Upper lobe of left lung (tissue), 6 donors: ENCODE measurements at regions not wholly inside any gene's neighbourhood (a gene's known extent, or its start where the extent isn't known, plus 50 kb on each side); places are given as distances from the start of the nearest gene placed in this dataset.
A peak's percentile ranks its signal among the peaks of the same experiment; 100 is the strongest.

ENCODE experiments used
- ATAC-seq, 2 donors: fragments of 200-7000 bp; cut with Tn5 transposase; one replicate each; pipeline ENCODE4 v1.9.1; 2022; ENCODE audit warnings: mild to moderate bottlenecking in 2 of 2, moderate library complexity in 2 of 2; ENCODE audit not compliant: low FRiP score in 2 of 2
- DNase-seq, 2 donors: peaks; one replicate each; pipeline ENCODE4 v3.0.0-alpha.2; 2019 to 2020
- H3K27ac ChIP-seq, 4 donors: fragments of 200-600 bp; sonication (generic); one replicate each; pipeline ENCODE4 v1.5.1; 2016 to 2019
- H3K27me3 ChIP-seq, 4 donors: fragments of 200-600 bp; sonication (generic); one replicate each; pipeline ENCODE4 v1.5.1; 2017 to 2019
- H3K36me3 ChIP-seq, 4 donors: fragments of 200-600 bp; sonication (generic); one replicate each; pipeline ENCODE4 v1.5.1; 2016 to 2019
- H3K4me1 ChIP-seq, 4 donors: fragments of 200-600 bp; sonication (generic); one replicate each; pipeline ENCODE4 v1.5.1; 2018 to 2019
- H3K4me3 ChIP-seq, 4 donors: fragments of 200-600 bp; sonication (generic); one replicate each; pipeline ENCODE4 v1.5.1; 2017 to 2019; ENCODE audit warnings: mild to moderate bottlenecking in 2 of 4, moderate library complexity in 1 of 4
- H3K9me3 ChIP-seq, 4 donors: fragments of 200-600 bp; sonication (generic); one replicate each; pipeline ENCODE4 v1.5.1; 2018 to 2019
- CTCF ChIP-seq, 6 experiments: fragments of 450-650 bp in 4 of 6; fragments of 200-600 bp in 2 of 6; sonication (generic) in 2 of 6; IDR thresholded peaks; one replicate each; pipeline ENCODE4 v1.5.1; 2016 to 2019; ENCODE audit warnings: antibody characterized with exemption in 6 of 6
- EP300 ChIP-seq, 4 donors: sonication (generic); formaldehyde crosslinking; IDR thresholded peaks; one replicate each; pipeline ENCODE4 v1.5.1; 2017; ENCODE audit warnings: antibody characterized with exemption in 4 of 4, control low read depth in 2 of 4
- POLR2A ChIP-seq, 4 donors: fragments of 450-650 bp; IDR thresholded peaks; one replicate each; pipeline ENCODE4 v1.5.1; 2016 to 2017; ENCODE audit warnings: antibody characterized with exemption in 4 of 4, mild to moderate bottlenecking in 2 of 4
- POLR2AphosphoS5 ChIP-seq, 2 donors: sonication (generic); formaldehyde crosslinking; IDR thresholded peaks; one replicate each; pipeline ENCODE4 v1.5.1; 2017; ENCODE audit warnings: antibody characterized with exemption in 2 of 2
- WGBS, 2 donors: methylation state at CpG; one replicate each; pipeline ENCODE4 v1.1.5; 2017 to 2018; 5-methylcytosine and 5-hydroxymethylcytosine counted together
- donor health status: DM: no; HTN: no; CAD: no; lungs with moderate emphysema.
- donor health status: DM: no; HTN: yes; CAD: no; lungs with severe emphysema.

GRCh38 chrY:12408236-12408635 is 292.8 kb upstream of the USP9Y start:
- Histone ChIP-seq H3K36me3 (no peaks in the 10 kb centered on the region), H3K27ac (no peak overlapping the region), H3K9me3 (no peaks in the 10 kb centered on the region), H3K27me3 (no peaks in the 10 kb centered on the region), H3K4me3 (no peak overlapping the region), H3K4me1 (no peaks in the 10 kb centered on the region)
- WGBS, 2 donors, result 100% methylated on average over 1 of the region's 3 CpGs; no CpG with 5 or more reads in 1 of the 2 donors
- TF ChIP-seq CTCF (IDR thresholded peaks at IDR 0.05) (no peak), POLR2AphosphoS5 (IDR thresholded peaks at IDR 0.05) (no peak), EP300 (IDR thresholded peaks at IDR 0.05) (no peak), POLR2A (IDR thresholded peaks at IDR 0.05) (no peak)
- DNase-seq, result no peak
- no peak for ATAC-seq

GRCh38 chrY:12410696-12411095 is 290.3 kb upstream of the USP9Y start:
- no peaks in the 10 kb centered on the region for H3K36me3 ChIP-seq
- no peak for TF ChIP-seq POLR2A (IDR thresholded peaks at IDR 0.05)
- TF ChIP-seq POLR2AphosphoS5 (IDR thresholded peaks at IDR 0.05), result no peak
- no peak for TF ChIP-seq EP300 (IDR thresholded peaks at IDR 0.05)
- TF ChIP-seq CTCF (IDR thresholded peaks at IDR 0.05), result no peak
- no peak for ATAC-seq
- H3K9me3 ChIP-seq, result no peaks in the 10 kb centered on the region
- H3K4me1 ChIP-seq, result no peaks in the 10 kb centered on the region
- 65% methylated on average over 3 of the region's 3 CpGs; no CpG with 5 or more reads in 1 of the 2 donors for WGBS, 2 donors
- H3K27me3 ChIP-seq, result no peaks in the 10 kb centered on the region
- no peak overlapping the region for H3K4me3 ChIP-seq
- no peak for DNase-seq
- H3K27ac ChIP-seq, result no peak overlapping the region

GRCh38 chrY:12421072-12421787 is 279.8 kb upstream of the USP9Y start:
- ATAC-seq (peak in 1 of 2 donors; percentile 88), DNase-seq (peak in 1 of 2 donors; percentile 89)
- Histone ChIP-seq H3K4me1 (no peaks in the 10 kb centered on the region), H3K9me3 (no peaks in the 10 kb centered on the region), H3K27me3 (no peaks in the 10 kb centered on the region), H3K27ac (no peak overlapping the region), H3K4me3 (peak overlapping the region in 2 of 4 donors; percentile 50 to 53), H3K36me3 (no peaks in the 10 kb centered on the region)
- 3% methylated on average over 15 of the region's 60 CpGs; no CpG with 5 or more reads in 1 of the 2 donors for WGBS, 2 donors
- no peak for TF ChIP-seq EP300 (IDR thresholded peaks at IDR 0.05)
- TF ChIP-seq CTCF (IDR thresholded peaks at IDR 0.05), result peak in 2 of 6 experiments; percentile 33 to 48
- TF ChIP-seq POLR2AphosphoS5 (IDR thresholded peaks at IDR 0.05), result no peak
- TF ChIP-seq POLR2A (IDR thresholded peaks at IDR 0.05), result peak in 1 of 4 donors; percentile 20

GRCh38 chrY:12421788-12422124 is 279.3 kb upstream of the USP9Y start:
- H3K27ac ChIP-seq, result no peak overlapping the region
- no peak for ATAC-seq
- no peak for DNase-seq
- H3K9me3 ChIP-seq, result no peaks in the 10 kb centered on the region
- no peak for TF ChIP-seq EP300 (IDR thresholded peaks at IDR 0.05)
- TF ChIP-seq POLR2A (IDR thresholded peaks at IDR 0.05), result no peak
- no peak for TF ChIP-seq POLR2AphosphoS5 (IDR thresholded peaks at IDR 0.05)
- no peak for TF ChIP-seq CTCF (IDR thresholded peaks at IDR 0.05)
- 34% methylated on average over 13 of the region's 18 CpGs; no CpG with 5 or more reads in 1 of the 2 donors for WGBS, 2 donors
- H3K4me1 ChIP-seq, result no peaks in the 10 kb centered on the region
- peak overlapping the region in 2 of 4 donors; percentile 50 to 53 for H3K4me3 ChIP-seq
- H3K27me3 ChIP-seq, result no peaks in the 10 kb centered on the region
- no peaks in the 10 kb centered on the region for H3K36me3 ChIP-seq

- DNase-seq (no peak), ATAC-seq (no peak)
- H3K36me3 ChIP-seq, result no peaks in the 10 kb centered on the region
- TF ChIP-seq POLR2A (IDR thresholded peaks at IDR 0.05), result no peak
- no peak for TF ChIP-seq CTCF (IDR thresholded peaks at IDR 0.05)
- no peak for TF ChIP-seq POLR2AphosphoS5 (IDR thresholded peaks at IDR 0.05)
- no peak for TF ChIP-seq EP300 (IDR thresholded peaks at IDR 0.05)
- no peaks in the 10 kb centered on the region for H3K9me3 ChIP-seq
- H3K27ac ChIP-seq, result no peak overlapping the region
- no peaks in the 10 kb centered on the region for H3K27me3 ChIP-seq
- 94% methylated on average over 5 of the region's 5 CpGs; no CpG with 5 or more reads in 1 of the 2 donors for WGBS, 2 donors
- no peaks in the 10 kb centered on the region for H3K4me1 ChIP-seq
- H3K4me3 ChIP-seq, result no peak overlapping the region
Measured at GRCh38 chrY:12422536-12422935, 278.5 kb upstream of the USP9Y start.
